ENCODE measurements at regions not wholly inside any gene's neighbourhood (a gene's known extent, or its start where the extent isn't known, plus 50 kb on each side); places are given as distances from the start of the nearest gene placed in this dataset.

- Histone ChIP-seq H3K4me2 (ENCODE audit: low read length) (no peak overlapping the region), H3K4me3 (ENCODE audit: low read length) (no peak overlapping the region), H3K36me3 (replicated peaks; ENCODE audit: low read depth, low read length) (no peaks in the 10 kb centered on the region), H3K27me3 (ENCODE audit: low read depth, low read length) (no peaks in the 10 kb centered on the region), H3K27ac (ENCODE audit: low read length) (no peak overlapping the region), H4K20me1 (ENCODE audit: insufficient read depth, low read length) (no peaks in the 10 kb centered on the region), H3K79me2 (ENCODE audit: low read length) (no peaks in the 10 kb centered on the region), H3K4me1 (ENCODE audit: low read length) (no peaks in the 10 kb centered on the region), H2AFZ (ENCODE audit: low read depth, low read length) (no peak overlapping the region), H3K9me3 (ENCODE audit: insufficient read depth, low read length) (no peaks in the 10 kb centered on the region), H3K9ac (ENCODE audit: low read length) (no peak overlapping the region)
- TF ChIP-seq EZH2phosphoT487 (IDR thresholded peaks at IDR 0.05; ENCODE audit: low read depth) (no peak), CTCF (IDR thresholded peaks at IDR 0.05; ENCODE audit: low read depth, low read length) (no peak)
Observed at GRCh38 chr11:42571878-42572610, 739.8 kb upstream of the API5 start.

- H3K9me3 ChIP-seq (ENCODE audit: insufficient read depth, low read length): no peaks in the 10 kb centered on the region
- TF ChIP-seq CTCF (IDR thresholded peaks at IDR 0.05; ENCODE audit: low read depth, low read length) (no peak), EZH2phosphoT487 (IDR thresholded peaks at IDR 0.05; ENCODE audit: low read depth) (no peak)
- H3K27me3 ChIP-seq (ENCODE audit: low read depth, low read length): no peaks in the 10 kb centered on the region
- H3K9ac ChIP-seq (ENCODE audit: low read length): no peak overlapping the region
- no peak overlapping the region for H3K4me3 ChIP-seq (ENCODE audit: low read length)
- H4K20me1 ChIP-seq (ENCODE audit: insufficient read depth, low read length): no peaks in the 10 kb centered on the region
- H2AFZ ChIP-seq (ENCODE audit: low read depth, low read length): no peak overlapping the region
- no peak overlapping the region for H3K27ac ChIP-seq (ENCODE audit: low read length)
- no peaks in the 10 kb centered on the region for H3K79me2 ChIP-seq (ENCODE audit: low read length)
- H3K4me1 ChIP-seq (ENCODE audit: low read length): no peaks in the 10 kb centered on the region
- no peak overlapping the region for H3K4me2 ChIP-seq (ENCODE audit: low read length)
- H3K36me3 ChIP-seq (replicated peaks; ENCODE audit: low read depth, low read length): no peaks in the 10 kb centered on the region
Observed at GRCh38 chr11:42576318-42576717, 735.5 kb upstream of the API5 start.

GRCh38 chr11:42589286-42589685, 722.5 kb upstream of the API5 start:
- no peak for TF ChIP-seq EZH2phosphoT487 (IDR thresholded peaks at IDR 0.05; ENCODE audit: low read depth)
- no peak for TF ChIP-seq CTCF (IDR thresholded peaks at IDR 0.05; ENCODE audit: low read depth, low read length)
- H2AFZ ChIP-seq (ENCODE audit: low read depth, low read length): no peak overlapping the region
- H4K20me1 ChIP-seq (ENCODE audit: insufficient read depth, low read length): no peaks in the 10 kb centered on the region
- no peaks in the 10 kb centered on the region for H3K79me2 ChIP-seq (ENCODE audit: low read length)
- H3K36me3 ChIP-seq (replicated peaks; ENCODE audit: low read depth, low read length): no peaks in the 10 kb centered on the region
- no peaks in the 10 kb centered on the region for H3K27me3 ChIP-seq (ENCODE audit: low read depth, low read length)
- H3K4me1 ChIP-seq (ENCODE audit: low read length): no peaks in the 10 kb centered on the region
- no peak overlapping the region for H3K27ac ChIP-seq (ENCODE audit: low read length)
- no peak overlapping the region for H3K4me2 ChIP-seq (ENCODE audit: low read length)
- no peak overlapping the region for H3K4me3 ChIP-seq (ENCODE audit: low read length)
- no peaks in the 10 kb centered on the region for H3K9me3 ChIP-seq (ENCODE audit: insufficient read depth, low read length)
- no peak overlapping the region for H3K9ac ChIP-seq (ENCODE audit: low read length)

- no peaks in the 10 kb centered on the region for H4K20me1 ChIP-seq (ENCODE audit: insufficient read depth, low read length)
Observed at GRCh38 chr11:42591841-42592240, 720.0 kb upstream of the API5 start.

More at GRCh38 chr11:42591841-42592240, 720.0 kb upstream of the API5 start:
- no peak overlapping the region for H3K9ac ChIP-seq (ENCODE audit: low read length)
- H3K4me1 ChIP-seq (ENCODE audit: low read length): no peaks in the 10 kb centered on the region
- no peak overlapping the region for H3K4me2 ChIP-seq (ENCODE audit: low read length)
- H3K27me3 ChIP-seq (ENCODE audit: low read depth, low read length): no peaks in the 10 kb centered on the region
- H3K27ac ChIP-seq (ENCODE audit: low read length): no peak overlapping the region
- no peaks in the 10 kb centered on the region for H3K36me3 ChIP-seq (replicated peaks; ENCODE audit: low read depth, low read length)
- no peak overlapping the region for H2AFZ ChIP-seq (ENCODE audit: low read depth, low read length)
- no peak overlapping the region for H3K4me3 ChIP-seq (ENCODE audit: low read length)
- TF ChIP-seq EZH2phosphoT487 (IDR thresholded peaks at IDR 0.05; ENCODE audit: low read depth) (no peak), CTCF (IDR thresholded peaks at IDR 0.05; ENCODE audit: low read depth, low read length) (no peak)
- H3K9me3 ChIP-seq (ENCODE audit: insufficient read depth, low read length): no peaks in the 10 kb centered on the region
- H3K79me2 ChIP-seq (ENCODE audit: low read length): no peaks in the 10 kb centered on the region

All from OCI-LY3 (cell line).